Activated T-cell treated with anti-CD3 and anti-CD28 coated beads, Interleukin-2, amount 50 U/mL, for 24 hours (primary cell): ENCODE measurements at regions not wholly inside any gene's neighbourhood (a gene's known extent, or its start where the extent isn't known, plus 50 kb on each side); places are given as distances from the start of the nearest gene placed in this dataset.
"Not testable (repeated sequence)": the region's sequence is repeated elsewhere in the genome, so short reads cannot be mapped to it uniquely, and the experiment has no call there.

Source experiments
- DNase-seq: peaks from one replicate; pipeline ENCODE4 v3.0.0-alpha.2; 2020
- H3K27ac Mint-ChIP-seq: 2 replicates; pipeline ENCODE4 v1.8.0; 2020; ENCODE audit warnings: mild to moderate bottlenecking, mixed read lengths
- H3K27me3 Mint-ChIP-seq: 2 replicates; pipeline ENCODE4 v1.8.0; 2020; ENCODE audit warnings: mixed read lengths
- H3K36me3 Mint-ChIP-seq: 2 replicates; pipeline ENCODE4 v1.8.0; 2020; ENCODE audit warnings: low read depth, mixed read lengths
- H3K4me1 Mint-ChIP-seq: 2 replicates; pipeline ENCODE4 v1.8.0; 2020; ENCODE audit warnings: low read depth, mixed read lengths
- H3K4me3 Mint-ChIP-seq: 2 replicates; pipeline ENCODE4 v1.8.0; 2020; ENCODE audit warnings: mild to moderate bottlenecking, moderate library complexity, mixed read lengths
- H3K9me3 Mint-ChIP-seq: 2 replicates; pipeline ENCODE4 v1.8.0; 2020; ENCODE audit warnings: mixed read lengths

DNA sequence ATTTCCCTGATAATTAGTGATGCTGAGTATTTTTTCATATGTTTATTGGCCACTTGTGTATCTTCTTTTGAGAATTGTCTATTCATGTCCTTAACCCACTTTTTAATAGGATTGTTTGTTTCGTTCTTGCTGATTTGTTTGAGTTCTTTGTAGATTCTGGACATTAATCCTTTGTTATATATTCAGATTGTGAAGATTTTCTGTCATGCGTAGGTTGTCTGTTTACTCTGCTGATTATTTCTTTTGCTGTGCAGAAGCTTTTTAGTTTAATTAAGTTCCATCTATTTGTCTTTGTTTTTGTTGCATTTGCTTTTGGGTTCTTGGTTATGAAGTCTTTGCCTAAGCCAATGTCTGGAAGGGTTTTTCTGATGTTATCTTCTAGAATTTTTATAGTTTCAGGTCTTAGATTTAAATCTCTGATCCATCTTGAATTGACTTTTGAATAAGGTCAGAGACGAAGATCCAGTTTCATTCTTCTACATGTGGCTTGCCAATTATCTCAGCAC, 438.4 kb upstream of the TBL1XR1 start:
- H3K4me3 Mint-ChIP-seq, DNase-seq, H3K9me3 Mint-ChIP-seq, H3K27me3 Mint-ChIP-seq, H3K27ac Mint-ChIP-seq, H3K36me3 Mint-ChIP-seq: not testable (repeated sequence)
- peaks cover 12% of the 10 kb centered on the region for H3K4me1 Mint-ChIP-seq

DNA sequence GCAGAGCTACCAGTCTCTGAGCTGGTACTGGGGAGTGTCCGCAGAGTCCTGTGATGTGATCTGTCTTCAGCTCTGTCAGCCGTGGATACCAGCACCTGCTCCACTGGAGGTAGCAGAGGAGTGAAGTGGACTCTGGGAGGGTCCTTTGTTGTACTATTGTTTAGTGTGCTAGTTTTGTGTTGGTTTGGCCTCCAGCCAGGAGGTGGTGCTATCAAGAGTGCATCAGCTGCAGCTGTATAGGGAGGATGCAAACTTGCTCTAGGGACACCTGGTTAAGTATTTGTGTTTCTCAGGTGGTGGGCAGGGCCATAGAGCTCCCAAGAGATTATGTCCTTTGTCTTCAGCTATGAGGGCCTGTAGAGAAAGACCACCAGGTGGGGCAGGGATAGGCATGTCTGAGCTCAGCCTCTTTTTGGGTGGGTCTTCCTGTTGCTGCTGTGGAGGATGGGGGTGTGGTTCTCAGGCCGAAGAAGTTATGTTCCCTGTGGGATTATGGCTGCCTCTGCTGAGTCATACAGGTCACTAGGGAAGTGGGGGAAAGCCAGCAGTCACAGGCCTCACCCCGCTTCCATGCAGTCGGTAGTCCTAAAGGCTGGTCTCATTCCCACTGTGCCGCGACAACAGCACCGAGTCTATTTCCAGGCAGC, 443.2 kb upstream of the TBL1XR1 start:
- Mint-ChIP-seq H3K4me1 (peaks cover 48% of the 10 kb centered on the region), H3K9me3 (peaks cover 6% of the 10 kb centered on the region), H3K27ac (peak overlapping the region; percentile 26), H3K4me3 (no peak overlapping the region), H3K36me3 (no peaks in the 10 kb centered on the region), H3K27me3 (no peaks in the 10 kb centered on the region)
- no peak for DNase-seq

DNA sequence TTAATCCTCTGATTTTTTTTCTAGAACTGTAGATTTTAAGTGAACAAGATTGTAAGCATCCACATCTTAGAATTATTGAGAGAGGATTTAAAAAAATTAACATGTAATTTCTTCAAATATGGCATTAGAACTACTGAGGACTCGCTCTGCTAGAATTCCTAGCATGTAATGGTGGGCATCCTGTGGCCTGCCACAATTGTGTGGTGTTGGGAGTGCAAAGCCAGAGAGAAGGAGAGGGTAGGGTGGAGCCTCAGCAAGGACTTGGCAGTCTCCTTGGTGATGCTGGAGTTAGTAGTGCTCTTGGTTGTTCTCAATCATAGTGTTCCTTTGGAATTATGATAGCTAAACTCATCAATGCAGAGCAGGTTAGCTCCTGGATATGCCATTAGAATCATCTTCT, 443.9 kb upstream of the TBL1XR1 start:
- no peak for DNase-seq
- peaks cover 55% of the 10 kb centered on the region for H3K4me1 Mint-ChIP-seq
- no peaks in the 10 kb centered on the region for H3K27me3 Mint-ChIP-seq
- no peaks in the 10 kb centered on the region for H3K9me3 Mint-ChIP-seq
- no peak overlapping the region for H3K27ac Mint-ChIP-seq
- H3K4me3 Mint-ChIP-seq, result no peak overlapping the region
- H3K36me3 Mint-ChIP-seq, result no peaks in the 10 kb centered on the region

DNA sequence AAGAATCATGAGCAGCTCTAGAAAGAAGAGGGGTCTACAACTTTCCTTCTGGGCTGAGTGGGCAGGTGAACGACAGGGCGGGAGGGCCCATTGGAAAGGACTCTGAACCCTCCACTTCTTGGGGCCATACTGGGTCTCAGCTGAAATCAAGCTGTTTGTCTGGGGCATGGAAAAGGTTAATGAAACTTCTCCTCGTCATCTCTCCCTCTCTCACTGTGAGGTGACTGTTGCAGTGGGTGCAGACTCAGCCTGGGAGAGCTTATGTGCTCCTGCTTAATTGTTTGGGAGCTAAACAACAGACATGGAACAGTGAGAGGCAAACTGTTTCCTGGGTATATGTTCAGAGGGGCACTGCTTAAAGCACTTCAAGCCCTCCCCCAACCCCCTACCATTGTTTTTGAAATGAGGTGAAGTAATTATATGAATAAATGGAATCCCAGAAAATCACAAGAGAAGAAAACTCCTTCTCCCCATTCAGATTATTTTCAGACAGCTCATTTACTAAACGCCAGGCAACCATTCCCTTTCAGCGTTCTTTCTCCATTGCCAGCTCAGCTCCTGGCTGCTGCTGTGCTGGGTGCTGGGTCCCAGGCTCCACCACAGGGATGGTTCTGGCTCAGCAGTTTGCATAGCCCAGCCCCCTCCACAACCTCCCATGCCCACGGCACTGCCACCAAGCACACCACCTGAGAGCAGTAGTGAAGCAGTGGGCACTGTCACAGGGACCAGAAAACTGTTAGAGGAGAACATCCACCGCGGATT, 444.9 kb upstream of the TBL1XR1 start:
- no peak for DNase-seq
- Mint-ChIP-seq H3K4me1 (peaks cover 65% of the 10 kb centered on the region), H3K4me3 (peak overlapping the region; percentile 13), H3K27ac (peak overlapping the region; percentile 58), H3K27me3 (no peaks in the 10 kb centered on the region), H3K36me3 (no peaks in the 10 kb centered on the region), H3K9me3 (no peaks in the 10 kb centered on the region)

DNA sequence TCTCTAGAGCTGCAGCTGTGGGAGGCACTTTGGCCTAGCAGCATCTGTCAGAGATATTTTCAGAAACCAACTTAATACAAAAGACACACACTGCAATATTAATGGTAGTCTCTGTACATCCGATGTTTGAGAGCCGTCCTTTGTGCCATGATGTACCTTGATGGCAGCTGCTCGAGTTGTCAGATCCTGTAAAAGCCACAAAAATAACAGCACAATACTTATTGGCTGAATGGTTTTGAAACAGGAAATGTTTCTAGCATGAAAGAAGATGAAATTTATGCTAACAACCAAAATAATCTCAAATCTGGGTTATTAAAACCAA, 445.5 kb upstream of the TBL1XR1 start:
- Mint-ChIP-seq H3K27me3 (no peaks in the 10 kb centered on the region), H3K4me1 (peaks cover 70% of the 10 kb centered on the region), H3K36me3 (no peaks in the 10 kb centered on the region), H3K27ac (peak overlapping the region; percentile 37), H3K4me3 (no peak overlapping the region), H3K9me3 (no peaks in the 10 kb centered on the region)
- DNase-seq, result no peak

DNA sequence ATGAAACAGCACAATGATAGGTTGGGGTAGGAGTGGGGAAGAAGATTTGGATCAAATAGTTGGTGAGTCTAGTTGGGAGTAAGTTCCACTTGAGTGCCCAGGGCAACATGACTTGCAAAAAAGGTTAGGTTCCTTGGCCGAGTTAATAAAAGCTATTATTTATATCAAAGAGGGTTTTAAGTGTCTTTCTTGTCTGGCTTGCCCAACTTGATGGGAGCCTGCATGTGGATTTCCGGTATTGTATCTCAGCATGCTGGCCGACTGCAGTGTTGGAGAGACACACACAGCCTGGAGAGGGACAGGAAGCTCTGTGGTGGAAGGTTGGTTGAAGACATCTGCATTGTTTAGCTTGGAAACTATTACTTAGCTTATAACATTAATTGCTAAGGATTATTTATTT, 449.5 kb upstream of the TBL1XR1 start:
- no peak overlapping the region for H3K27ac Mint-ChIP-seq
- H3K4me1 Mint-ChIP-seq, result peaks cover 59% of the 10 kb centered on the region
- H3K4me3 Mint-ChIP-seq, result peak overlapping the region; percentile 30
- H3K27me3 Mint-ChIP-seq, result no peaks in the 10 kb centered on the region
- H3K36me3 Mint-ChIP-seq, result no peaks in the 10 kb centered on the region
- no peak for DNase-seq
- H3K9me3 Mint-ChIP-seq, result no peaks in the 10 kb centered on the region

DNA sequence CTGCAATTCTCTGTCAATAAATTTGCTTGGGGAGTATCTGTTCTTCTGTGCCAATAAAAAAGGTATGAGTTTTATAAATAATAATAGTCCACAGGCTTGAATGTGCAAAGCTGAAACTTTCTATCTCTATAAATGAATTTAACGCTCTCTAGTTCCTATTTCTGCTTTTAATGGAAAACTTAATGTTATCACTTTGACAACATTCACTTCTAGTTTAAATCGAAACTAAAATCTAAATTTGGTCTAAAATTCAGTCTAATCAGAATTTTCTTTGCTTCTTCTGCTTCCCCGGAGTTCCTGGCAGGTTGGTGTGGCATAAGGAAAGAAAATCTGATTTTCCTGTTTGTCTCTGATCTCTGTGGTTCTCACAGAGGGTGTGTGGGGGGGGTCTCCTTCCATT, 450.1 kb upstream of the TBL1XR1 start:
- Mint-ChIP-seq H3K36me3 (no peaks in the 10 kb centered on the region), H3K4me3 (peak overlapping the region; percentile 30), H3K27me3 (no peaks in the 10 kb centered on the region), H3K4me1 (peaks cover 57% of the 10 kb centered on the region), H3K27ac (no peak overlapping the region), H3K9me3 (no peaks in the 10 kb centered on the region)
- DNase-seq, result no peak

DNA sequence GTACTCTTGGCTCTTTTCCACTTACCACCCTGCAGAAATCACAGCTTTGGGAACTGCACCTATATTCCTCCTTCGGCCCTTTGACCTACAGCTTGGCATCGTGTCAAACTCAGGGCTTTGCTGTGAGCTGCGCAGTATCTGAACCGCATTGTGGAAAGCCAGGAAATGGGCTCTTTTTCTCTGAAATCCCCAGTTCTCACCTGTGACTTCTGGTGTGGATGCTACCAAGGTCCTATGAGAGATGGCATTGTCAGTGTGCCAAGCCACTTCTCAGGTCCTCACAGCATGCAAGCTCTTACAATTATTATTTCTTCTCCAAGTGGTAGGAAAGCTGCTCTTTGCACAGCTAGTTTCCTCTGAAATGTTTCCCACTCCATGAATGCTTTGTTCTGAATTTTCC, 450.6 kb upstream of the TBL1XR1 start:
- Mint-ChIP-seq H3K36me3 (no peaks in the 10 kb centered on the region), H3K4me1 (peaks cover 51% of the 10 kb centered on the region), H3K9me3 (no peaks in the 10 kb centered on the region), H3K4me3 (peak overlapping the region; percentile 30), H3K27me3 (no peaks in the 10 kb centered on the region), H3K27ac (no peak overlapping the region)
- no peak for DNase-seq

DNA sequence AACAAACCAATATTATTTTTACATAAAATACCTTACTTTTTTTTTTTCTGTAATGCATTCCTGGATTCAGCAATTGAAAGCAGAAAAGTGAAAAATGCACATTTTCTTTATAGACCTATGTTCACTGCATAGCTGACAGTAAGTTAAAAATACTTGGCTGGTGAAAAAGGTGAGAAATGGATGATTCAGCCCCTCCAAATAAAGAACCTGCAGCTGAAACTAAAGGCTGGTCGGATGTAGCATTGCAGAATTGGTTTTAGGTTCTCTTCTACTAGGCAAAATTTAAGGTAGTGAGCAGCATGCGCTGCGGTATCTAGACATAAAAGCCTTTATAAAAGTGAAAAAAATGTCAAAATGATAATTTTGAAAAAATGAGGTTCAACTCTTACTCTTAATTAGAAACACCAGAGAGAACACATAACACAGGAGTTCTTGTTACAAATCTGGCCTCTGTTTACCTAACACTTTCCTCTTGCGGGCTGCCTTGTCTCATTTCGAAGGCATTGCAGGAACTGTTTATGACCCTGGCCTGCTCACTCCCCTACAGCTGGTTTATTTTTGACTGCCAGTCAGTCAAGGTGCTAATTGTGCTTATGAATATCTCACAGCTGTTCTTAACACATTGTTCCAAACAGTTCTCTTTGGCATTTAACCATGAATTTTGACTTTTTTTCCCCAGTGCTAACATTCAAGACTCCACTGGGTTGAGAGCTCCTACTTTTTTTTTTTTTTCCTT, 455.4 kb upstream of the TBL1XR1 start:
- no peak for DNase-seq
- peaks cover 15% of the 10 kb centered on the region for H3K4me1 Mint-ChIP-seq
- H3K9me3 Mint-ChIP-seq, result peaks cover 3% of the 10 kb centered on the region
- H3K4me3 Mint-ChIP-seq, result no peak overlapping the region
- no peaks in the 10 kb centered on the region for H3K36me3 Mint-ChIP-seq
- no peaks in the 10 kb centered on the region for H3K27me3 Mint-ChIP-seq
- no peak overlapping the region for H3K27ac Mint-ChIP-seq

DNA sequence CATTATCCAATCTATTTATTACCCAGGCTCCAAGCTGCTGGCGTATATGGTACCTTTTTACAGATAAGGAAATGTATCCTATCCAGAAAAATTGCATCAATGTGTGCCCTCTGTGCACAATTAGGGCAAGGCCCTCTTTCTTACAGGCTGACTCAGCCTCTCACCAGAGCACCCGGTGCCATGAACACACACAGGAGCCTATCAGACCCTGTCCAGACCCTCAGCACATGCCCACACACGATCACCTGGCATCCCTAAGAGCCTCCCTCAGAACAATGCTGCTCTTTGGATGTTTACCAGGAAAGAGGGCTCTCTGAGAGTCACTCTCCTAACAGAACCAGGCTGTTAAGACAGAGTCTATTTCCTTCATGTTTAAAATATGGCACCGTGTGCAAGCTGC, 460.0 kb upstream of the TBL1XR1 start:
- Mint-ChIP-seq H3K4me3 (no peak overlapping the region), H3K27me3 (no peaks in the 10 kb centered on the region), H3K9me3 (peaks cover 3% of the 10 kb centered on the region), H3K36me3 (no peaks in the 10 kb centered on the region), H3K27ac (no peak overlapping the region), H3K4me1 (peaks cover under 1% of the 10 kb centered on the region)
- DNase-seq, result no peak

DNA sequence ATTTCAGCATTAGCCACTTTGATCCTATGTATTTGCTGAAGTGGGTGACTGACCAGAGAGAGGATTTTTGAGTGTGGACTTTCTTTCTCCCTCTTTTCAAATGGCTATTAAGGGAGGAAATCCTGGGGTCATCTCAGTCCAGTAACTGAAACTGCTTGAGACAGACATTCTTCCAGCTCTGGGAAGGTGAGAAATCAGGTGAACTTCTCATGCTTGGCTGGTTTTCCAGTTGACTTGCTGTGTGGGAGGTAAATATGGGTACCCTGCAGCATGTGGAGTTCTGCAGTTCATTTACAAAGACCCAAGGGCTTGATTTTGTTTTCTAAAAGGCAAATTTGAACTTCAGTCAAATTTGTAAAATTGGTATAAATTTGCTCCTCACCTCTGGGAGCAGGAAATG, 461.1 kb upstream of the TBL1XR1 start:
- Mint-ChIP-seq H3K36me3 (no peaks in the 10 kb centered on the region), H3K27ac (no peak overlapping the region), H3K9me3 (peaks cover 3% of the 10 kb centered on the region), H3K4me1 (no peaks in the 10 kb centered on the region), H3K4me3 (no peak overlapping the region), H3K27me3 (no peaks in the 10 kb centered on the region)
- no peak for DNase-seq

DNA sequence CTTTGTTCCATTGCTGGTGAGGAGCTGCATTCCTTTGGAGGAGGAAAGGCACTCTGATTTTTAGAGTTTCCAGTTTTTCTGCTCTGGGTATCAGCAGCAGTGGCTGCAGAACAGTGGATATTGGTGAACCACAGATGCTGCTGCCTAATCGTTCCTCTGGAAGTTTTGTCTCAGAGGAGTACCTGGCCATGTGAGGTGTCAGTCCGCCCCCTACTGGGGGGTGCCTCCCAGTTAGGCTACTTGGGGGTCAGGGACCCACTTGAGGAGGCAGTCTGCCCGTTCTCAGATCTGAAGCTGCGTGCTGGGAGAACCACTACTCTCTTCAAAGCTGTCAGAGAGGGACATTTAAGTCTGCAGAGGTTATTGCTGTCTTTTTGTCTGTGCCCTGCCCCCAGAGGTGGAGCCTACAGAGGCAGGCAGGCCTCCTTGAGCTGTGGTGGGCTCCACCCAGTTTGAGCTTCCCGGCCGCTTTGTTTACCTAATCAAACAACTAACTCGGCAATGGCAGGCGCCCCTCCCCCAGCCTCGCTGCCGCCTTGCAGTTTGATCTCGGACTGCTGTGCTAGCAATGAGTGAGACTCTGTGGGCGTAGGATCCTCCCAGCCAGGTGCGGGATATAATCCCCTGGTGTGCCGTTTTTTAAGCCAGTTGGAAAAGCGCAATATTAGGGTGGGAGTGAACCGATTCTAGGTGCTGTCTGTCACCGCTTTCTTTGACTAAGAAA, 467.3 kb upstream of the TBL1XR1 start:
- not testable (repeated sequence) for H3K4me1 Mint-ChIP-seq, H3K4me3 Mint-ChIP-seq, H3K27ac Mint-ChIP-seq, H3K36me3 Mint-ChIP-seq, H3K27me3 Mint-ChIP-seq, H3K9me3 Mint-ChIP-seq
- peak; percentile 54 for DNase-seq

DNA sequence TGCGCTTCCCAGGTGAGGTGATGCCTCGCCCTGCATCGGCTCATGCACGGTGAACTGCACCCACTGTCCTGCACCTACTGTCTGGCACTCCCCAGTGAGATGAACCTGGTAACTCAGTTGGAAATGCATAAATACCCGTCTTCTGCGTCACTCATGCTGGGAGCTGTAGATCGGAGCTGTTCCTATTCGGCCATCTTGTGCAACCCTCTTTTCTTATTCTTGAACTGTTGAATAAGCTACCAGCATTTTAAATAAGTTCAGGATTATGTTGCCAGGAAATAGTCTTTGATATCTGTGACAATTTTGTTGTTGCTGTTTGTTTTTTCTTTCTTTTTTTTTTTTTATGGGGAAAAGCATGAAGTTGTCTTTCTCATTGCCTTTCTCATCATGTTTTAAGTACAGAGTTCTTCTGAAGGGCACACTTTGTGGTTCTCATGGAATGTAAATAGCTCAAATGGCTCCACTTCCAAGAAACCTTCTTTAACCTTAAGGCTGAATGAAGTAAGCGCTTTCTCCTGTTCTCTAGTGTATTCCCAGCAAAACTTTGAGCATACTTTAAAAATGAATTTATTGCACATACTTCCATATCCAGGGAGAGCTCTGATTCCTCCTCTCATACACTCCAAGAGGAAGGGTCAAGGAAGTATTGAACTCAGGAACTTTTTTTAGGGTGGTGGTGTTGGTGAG, 468.0 kb upstream of the TBL1XR1 start:
- H3K27ac Mint-ChIP-seq, result no peak overlapping the region
- H3K4me3 Mint-ChIP-seq, result no peak overlapping the region
- H3K27me3 Mint-ChIP-seq, result no peaks in the 10 kb centered on the region
- H3K9me3 Mint-ChIP-seq, result no peaks in the 10 kb centered on the region
- H3K36me3 Mint-ChIP-seq, result no peaks in the 10 kb centered on the region
- DNase-seq, result no peak
- no peaks in the 10 kb centered on the region for H3K4me1 Mint-ChIP-seq

DNA sequence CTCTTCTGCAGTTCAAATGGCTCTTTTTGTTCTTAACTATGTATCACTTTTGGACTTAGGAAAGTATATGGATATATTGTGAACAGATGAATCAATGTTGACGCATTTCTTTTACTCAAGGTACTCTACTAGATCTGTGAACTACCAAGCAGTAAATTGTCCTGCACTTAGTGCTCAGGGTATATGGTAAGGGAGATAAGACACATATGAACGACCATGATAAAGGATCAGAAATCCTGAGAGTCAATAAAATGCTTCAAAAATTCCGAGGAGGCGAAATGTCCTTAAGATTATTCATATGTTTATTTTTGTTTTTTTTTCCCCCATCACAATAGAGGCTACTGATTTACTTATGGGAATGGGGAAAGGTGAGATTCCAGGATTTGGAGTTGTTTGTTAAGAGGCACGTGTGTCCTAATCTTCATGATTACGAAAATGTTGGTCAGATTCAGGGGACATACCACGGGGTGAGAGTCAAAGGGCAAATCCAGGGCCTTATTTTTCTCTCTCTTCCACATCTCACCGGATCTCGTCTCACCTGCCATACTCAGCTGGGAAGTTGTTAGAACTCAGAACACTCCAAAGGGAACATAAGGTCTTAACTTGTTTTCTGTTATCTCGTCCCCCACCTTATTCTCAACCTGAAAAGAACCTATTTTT, 475.1 kb upstream of the TBL1XR1 start:
- H3K36me3 Mint-ChIP-seq, result no peaks in the 10 kb centered on the region
- no peaks in the 10 kb centered on the region for H3K27me3 Mint-ChIP-seq
- H3K27ac Mint-ChIP-seq, result no peak overlapping the region
- H3K4me1 Mint-ChIP-seq, result peaks cover 7% of the 10 kb centered on the region
- H3K9me3 Mint-ChIP-seq, result no peaks in the 10 kb centered on the region
- no peak overlapping the region for H3K4me3 Mint-ChIP-seq
- DNase-seq, result no peak
